ENCODE measurements at regions not wholly inside any gene's neighbourhood (a gene's known extent, or its start where the extent isn't known, plus 50 kb on each side); places are given as distances from the start of the nearest gene placed in this dataset.

- Histone ChIP-seq H3K9me3 (no peaks in the 10 kb centered on the region), H3K27ac (no peak overlapping the region)
- no peak for ATAC-seq
Measured at GRCh38 chrX:144918936-144919335, 328.4 kb upstream of the SPANXN1 start.

GRCh38 chrX:144946666-144947065, 300.6 kb upstream of the SPANXN1 start:
- no peak for ATAC-seq
- Histone ChIP-seq H3K4me1 (no peaks in the 10 kb centered on the region), H3K9me3 (no peaks in the 10 kb centered on the region), H3K4me3 (no peak overlapping the region), H3K27ac (no peak overlapping the region), H3K27me3 (no peaks in the 10 kb centered on the region), H3K36me3 (no peaks in the 10 kb centered on the region)
- no peak for DNase-seq
- intact Hi-C loops (cut with DNase I): no loop called here
- TF ChIP-seq CTCF (IDR thresholded peaks at IDR 0.05): no peak

More at GRCh38 chrX:144918936-144919335, 328.4 kb upstream of the SPANXN1 start:
- no peak for TF ChIP-seq CTCF (IDR thresholded peaks at IDR 0.05)
- Histone ChIP-seq H3K4me1 (no peaks in the 10 kb centered on the region), H3K4me3 (no peak overlapping the region), H3K36me3 (no peaks in the 10 kb centered on the region), H3K27me3 (no peaks in the 10 kb centered on the region)
- DNase-seq: no peak
- intact Hi-C loops (cut with DNase I): no loop called here

All from upper lobe of right lung (tissue), 1 donor.